Central memory CD8-positive, alpha-beta T cell (primary cell): ENCODE measurements at regions not wholly inside any gene's neighbourhood (a gene's known extent, or its start where the extent isn't known, plus 50 kb on each side); places are given as distances from the start of the nearest gene placed in this dataset.

ENCODE experiments used
- ATAC-seq: fragments of 150-1000 bp; cut with Tn5 transposase; replicated peaks from 2 replicates; pipeline ENCODE4 v1.10.0; 2022; ENCODE audit warnings: mild to moderate bottlenecking, moderate FRiP score, moderate number of reproducible peaks; ENCODE audit not compliant: poor library complexity, severe bottlenecking; ENCODE audit errors: extremely low read depth
- DNase-seq, 2 donors: peaks; one replicate each; pipeline ENCODE4 v3.0.0; 2021; ENCODE audit warnings: low spot score in 2 of 2
- H3K27ac Mint-ChIP-seq: one replicate; pipeline ENCODE4 v1.8.0; 2022; ENCODE audit warnings: low read depth, mild to moderate bottlenecking, moderate library complexity, mixed read lengths
- H3K27me3 Mint-ChIP-seq: one replicate; pipeline ENCODE4 v1.8.0; 2022; ENCODE audit warnings: mixed read lengths
- H3K36me3 Mint-ChIP-seq: one replicate; pipeline ENCODE4 v1.8.0; 2022; ENCODE audit warnings: mild to moderate bottlenecking, moderate library complexity, mixed read lengths; ENCODE audit not compliant: insufficient read depth
- H3K4me1 Mint-ChIP-seq: one replicate; pipeline ENCODE4 v1.8.0; 2022; ENCODE audit warnings: mixed read lengths
- H3K4me3 Mint-ChIP-seq: one replicate; pipeline ENCODE4 v1.8.0; 2022; ENCODE audit warnings: mild to moderate bottlenecking, moderate library complexity, mixed read lengths
- H3K9me3 Mint-ChIP-seq: one replicate; pipeline ENCODE4 v1.8.0; 2022; ENCODE audit warnings: mixed read lengths

DNA sequence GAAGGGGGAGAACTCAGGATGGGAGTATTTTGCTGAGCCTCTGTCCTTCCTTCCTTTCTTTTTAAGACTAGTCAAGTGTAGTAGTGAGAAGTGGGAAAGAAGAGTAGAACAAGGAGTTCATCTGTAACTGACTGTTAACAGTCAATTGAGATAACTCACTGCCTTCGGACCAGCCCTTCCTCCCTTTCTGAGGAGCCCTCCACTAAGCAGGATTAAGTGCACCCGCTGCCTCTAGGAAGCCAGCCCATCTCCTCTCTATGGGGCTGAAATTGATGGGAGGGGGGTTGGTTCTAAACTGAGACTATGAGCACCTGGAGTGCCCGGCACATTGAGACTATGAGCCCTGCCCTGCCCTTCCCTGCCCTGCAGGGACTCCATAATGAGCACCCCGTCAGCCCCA, 72.7 kb upstream of the TINAGL1 start:
- ATAC-seq (no peak), DNase-seq (no peak)
- Mint-ChIP-seq H3K27ac (no peak overlapping the region), H3K9me3 (no peaks in the 10 kb centered on the region), H3K27me3 (peaks cover 54% of the 10 kb centered on the region), H3K4me1 (peaks cover 12% of the 10 kb centered on the region), H3K36me3 (peaks cover 2% of the 10 kb centered on the region), H3K4me3 (no peak overlapping the region)

DNA sequence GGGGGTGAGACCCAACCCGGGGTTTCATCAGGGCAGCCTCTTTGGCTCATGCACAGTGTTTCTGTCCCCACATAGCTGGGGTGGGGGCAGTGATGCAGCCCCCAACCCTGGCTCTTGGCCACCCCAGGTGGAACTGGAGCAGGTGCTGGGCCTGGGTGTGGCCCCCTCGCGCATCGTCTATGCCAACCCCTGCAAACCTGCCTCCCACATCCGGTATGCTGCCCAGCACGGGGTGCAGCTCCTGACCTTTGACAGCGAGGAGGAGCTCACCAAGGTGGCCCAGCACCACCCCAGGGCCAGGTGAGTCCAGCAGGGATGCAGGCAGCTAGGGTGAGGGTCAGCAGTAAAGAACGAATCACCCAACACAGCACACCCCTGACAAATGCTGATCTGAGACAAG, 72.3 kb upstream of the TINAGL1 start:
- H3K27ac Mint-ChIP-seq, result no peak overlapping the region
- peaks cover 2% of the 10 kb centered on the region for H3K36me3 Mint-ChIP-seq
- no peak overlapping the region for H3K4me3 Mint-ChIP-seq
- no peak for ATAC-seq
- DNase-seq, result no peak
- H3K27me3 Mint-ChIP-seq, result peaks cover 54% of the 10 kb centered on the region
- H3K4me1 Mint-ChIP-seq, result peaks cover 12% of the 10 kb centered on the region
- H3K9me3 Mint-ChIP-seq, result no peaks in the 10 kb centered on the region

DNA sequence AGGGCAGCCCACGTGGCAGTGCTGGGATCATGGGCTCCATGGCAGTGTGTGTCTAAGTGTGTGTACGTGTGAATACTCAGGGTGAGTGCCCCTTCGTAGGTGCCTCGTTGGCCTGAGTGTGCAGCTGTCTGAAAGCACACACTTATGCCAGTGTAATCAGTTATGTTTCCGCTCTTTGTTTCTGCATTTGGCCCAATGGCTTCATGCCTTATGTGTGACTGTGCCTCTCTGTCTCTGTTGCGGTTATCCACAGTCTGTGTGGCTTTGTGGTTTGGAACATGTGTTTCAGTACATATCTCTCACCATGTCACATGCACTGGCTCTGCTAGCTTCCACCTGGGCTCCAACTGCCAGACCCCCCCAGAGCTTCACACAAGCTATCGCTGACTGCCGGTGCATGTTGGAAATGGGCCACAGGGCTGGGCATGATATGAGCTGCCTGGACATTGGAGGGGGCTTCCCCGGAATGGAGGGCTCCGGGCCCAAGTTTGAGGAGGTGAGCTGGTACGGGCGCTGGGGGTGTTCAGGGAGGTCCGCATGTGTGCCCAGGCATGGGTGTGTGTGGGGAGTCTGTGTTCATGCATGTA, 70.3 kb upstream of the TINAGL1 start:
- ATAC-seq (no peak), DNase-seq (no peak)
- H3K4me3 Mint-ChIP-seq, result no peak overlapping the region
- peaks cover 12% of the 10 kb centered on the region for H3K4me1 Mint-ChIP-seq
- peaks cover 2% of the 10 kb centered on the region for H3K36me3 Mint-ChIP-seq
- peaks cover 49% of the 10 kb centered on the region for H3K27me3 Mint-ChIP-seq
- H3K9me3 Mint-ChIP-seq, result no peaks in the 10 kb centered on the region
- peak overlapping the region; percentile 78 for H3K27ac Mint-ChIP-seq

DNA sequence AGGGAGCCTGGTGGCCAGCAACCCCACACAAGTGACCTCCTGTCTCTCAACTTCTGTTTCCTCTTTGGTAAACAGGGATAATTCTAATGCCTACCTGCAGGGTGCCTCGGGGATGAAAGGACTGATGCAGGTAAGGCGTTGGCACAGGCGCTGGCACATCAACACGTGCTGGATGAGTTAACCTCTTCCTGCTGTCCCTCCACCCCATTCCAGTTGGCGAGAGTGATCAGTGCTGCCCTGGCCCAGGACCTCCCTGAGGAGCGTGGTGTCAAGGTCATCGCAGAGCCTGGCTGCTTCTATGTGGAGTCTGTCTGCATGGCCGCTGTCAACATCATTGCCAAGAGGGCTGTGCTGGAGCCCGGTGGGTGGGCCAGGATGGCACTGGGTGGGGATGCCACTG, 69.1 kb upstream of the TINAGL1 start:
- Mint-ChIP-seq H3K4me3 (no peak overlapping the region), H3K27me3 (peaks cover 43% of the 10 kb centered on the region), H3K9me3 (no peaks in the 10 kb centered on the region), H3K36me3 (peaks cover 2% of the 10 kb centered on the region), H3K27ac (no peak overlapping the region), H3K4me1 (peaks cover 12% of the 10 kb centered on the region)
- ATAC-seq (no peak), DNase-seq (no peak)

DNA sequence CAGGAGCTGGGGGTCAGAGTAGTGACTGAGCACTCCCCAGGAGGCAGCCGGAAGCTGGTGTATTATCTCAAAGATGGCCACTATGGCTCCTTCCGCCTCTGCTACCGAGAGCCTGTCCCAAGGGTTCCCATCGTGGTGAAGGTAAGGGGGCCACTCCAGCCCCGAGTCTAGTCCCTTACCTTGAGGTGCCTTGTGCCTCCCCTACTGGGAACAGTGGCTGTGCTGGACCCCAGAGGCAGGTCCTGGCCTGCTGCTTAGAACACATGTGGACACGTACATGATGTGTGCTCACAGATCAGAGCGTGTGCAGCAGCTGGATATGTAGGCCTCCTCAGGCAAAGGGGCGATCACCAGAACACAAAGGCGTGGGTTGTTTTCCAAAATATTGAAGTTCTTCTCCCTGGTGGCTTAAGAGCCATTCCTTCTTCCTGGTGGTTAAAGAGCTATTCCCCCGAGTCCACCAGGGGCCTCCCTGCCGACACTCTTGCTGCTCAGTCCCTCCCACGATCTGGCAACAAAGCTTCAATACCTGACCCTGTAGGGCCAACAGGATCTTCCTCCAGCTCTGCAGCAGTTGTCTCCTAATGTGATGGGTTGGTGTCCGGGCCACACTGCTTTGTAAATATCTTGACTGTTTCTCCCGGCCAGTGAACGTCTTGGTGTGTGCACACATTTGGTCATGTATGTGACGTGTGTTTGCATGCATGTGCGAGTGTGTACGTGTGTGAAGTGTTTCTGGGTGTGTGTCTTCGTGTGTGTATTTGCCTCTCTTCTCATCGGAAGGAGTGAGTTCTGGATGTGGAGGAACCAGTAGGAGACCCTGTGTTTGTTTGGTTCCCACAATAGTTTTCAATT, 68.4 kb upstream of the TINAGL1 start:
- no peak overlapping the region for H3K4me3 Mint-ChIP-seq
- peaks cover 12% of the 10 kb centered on the region for H3K4me1 Mint-ChIP-seq
- ATAC-seq (no peak), DNase-seq (no peak)
- H3K27me3 Mint-ChIP-seq, result peaks cover 43% of the 10 kb centered on the region
- H3K27ac Mint-ChIP-seq, result no peak overlapping the region
- no peaks in the 10 kb centered on the region for H3K9me3 Mint-ChIP-seq
- peaks cover 2% of the 10 kb centered on the region for H3K36me3 Mint-ChIP-seq

DNA sequence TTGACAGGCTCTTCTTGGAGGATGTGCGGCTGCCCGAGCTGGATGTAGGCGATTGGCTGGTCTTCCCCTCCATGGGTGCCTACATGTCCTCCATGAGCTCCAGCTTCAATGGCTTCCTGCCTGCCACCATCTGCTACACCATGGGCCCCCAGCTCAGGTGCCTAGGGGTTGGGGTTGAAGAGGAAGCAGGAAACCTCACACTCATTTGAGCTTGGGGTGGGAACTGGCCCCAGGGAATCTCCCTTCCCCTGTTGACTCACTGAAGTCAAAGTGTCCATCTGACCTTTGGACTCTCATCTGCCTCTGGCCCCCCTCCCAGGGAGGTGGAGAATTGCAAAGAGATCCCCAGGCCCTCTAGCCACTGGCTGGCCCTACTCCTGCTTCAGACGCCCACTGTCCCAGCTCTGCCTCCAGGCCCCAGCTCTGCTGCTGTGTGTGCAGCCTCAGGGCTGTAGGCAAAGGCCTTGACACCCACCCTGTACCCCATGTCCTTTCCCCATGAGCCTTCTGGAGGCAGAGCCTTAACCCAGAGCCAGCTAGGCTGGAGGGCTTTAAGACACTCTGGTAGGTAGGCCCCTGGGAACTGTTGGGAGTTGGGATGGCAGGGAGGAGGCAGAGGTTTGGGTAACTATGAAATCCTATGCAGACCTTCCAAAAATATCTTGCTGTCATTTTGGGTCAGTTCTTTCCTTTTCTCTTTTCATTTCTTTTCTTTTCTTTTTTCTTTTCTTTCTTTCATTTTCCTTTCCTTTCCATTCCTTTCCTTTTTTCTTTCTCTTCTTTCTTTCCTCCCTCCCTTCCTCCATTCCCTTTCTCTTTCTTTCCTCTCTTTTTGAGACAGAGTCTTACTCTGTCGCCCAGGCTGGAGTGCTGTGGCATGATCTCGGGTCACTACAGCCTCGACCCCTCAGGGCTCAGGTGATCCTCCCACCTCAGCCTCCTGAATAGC, 66.9 kb upstream of the TINAGL1 start:
- ATAC-seq (no peak), DNase-seq (no peak)
- Mint-ChIP-seq H3K9me3 (no peaks in the 10 kb centered on the region), H3K27me3 (peaks cover 40% of the 10 kb centered on the region), H3K36me3 (peaks cover 2% of the 10 kb centered on the region), H3K4me1 (peaks cover 12% of the 10 kb centered on the region), H3K27ac (no peak overlapping the region), H3K4me3 (no peak overlapping the region)

DNA sequence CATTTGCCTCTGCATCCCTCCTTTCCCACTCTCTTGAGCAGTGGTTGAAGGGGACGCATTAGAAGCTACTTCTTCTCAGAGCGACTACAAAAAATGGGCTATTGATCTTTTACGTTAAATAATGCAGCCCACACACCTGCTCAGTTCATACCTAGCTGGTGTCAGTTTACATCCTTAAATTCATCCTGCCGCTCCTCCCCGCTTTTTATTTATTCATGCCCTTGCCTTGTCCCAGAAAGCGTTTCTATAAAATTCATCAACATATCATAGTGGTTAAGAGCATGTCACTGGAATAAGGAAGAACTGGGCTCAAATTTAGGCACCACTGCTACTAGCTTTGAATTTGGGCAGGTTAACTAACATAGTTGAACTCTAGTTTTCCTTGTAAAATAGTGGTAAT, 66.0 kb upstream of the TINAGL1 start:
- peaks cover 2% of the 10 kb centered on the region for H3K36me3 Mint-ChIP-seq
- no peaks in the 10 kb centered on the region for H3K9me3 Mint-ChIP-seq
- ATAC-seq (no peak), DNase-seq (no peak)
- no peak overlapping the region for H3K4me3 Mint-ChIP-seq
- H3K27me3 Mint-ChIP-seq, result peaks cover 36% of the 10 kb centered on the region
- H3K4me1 Mint-ChIP-seq, result peaks cover 12% of the 10 kb centered on the region
- no peak overlapping the region for H3K27ac Mint-ChIP-seq

DNA sequence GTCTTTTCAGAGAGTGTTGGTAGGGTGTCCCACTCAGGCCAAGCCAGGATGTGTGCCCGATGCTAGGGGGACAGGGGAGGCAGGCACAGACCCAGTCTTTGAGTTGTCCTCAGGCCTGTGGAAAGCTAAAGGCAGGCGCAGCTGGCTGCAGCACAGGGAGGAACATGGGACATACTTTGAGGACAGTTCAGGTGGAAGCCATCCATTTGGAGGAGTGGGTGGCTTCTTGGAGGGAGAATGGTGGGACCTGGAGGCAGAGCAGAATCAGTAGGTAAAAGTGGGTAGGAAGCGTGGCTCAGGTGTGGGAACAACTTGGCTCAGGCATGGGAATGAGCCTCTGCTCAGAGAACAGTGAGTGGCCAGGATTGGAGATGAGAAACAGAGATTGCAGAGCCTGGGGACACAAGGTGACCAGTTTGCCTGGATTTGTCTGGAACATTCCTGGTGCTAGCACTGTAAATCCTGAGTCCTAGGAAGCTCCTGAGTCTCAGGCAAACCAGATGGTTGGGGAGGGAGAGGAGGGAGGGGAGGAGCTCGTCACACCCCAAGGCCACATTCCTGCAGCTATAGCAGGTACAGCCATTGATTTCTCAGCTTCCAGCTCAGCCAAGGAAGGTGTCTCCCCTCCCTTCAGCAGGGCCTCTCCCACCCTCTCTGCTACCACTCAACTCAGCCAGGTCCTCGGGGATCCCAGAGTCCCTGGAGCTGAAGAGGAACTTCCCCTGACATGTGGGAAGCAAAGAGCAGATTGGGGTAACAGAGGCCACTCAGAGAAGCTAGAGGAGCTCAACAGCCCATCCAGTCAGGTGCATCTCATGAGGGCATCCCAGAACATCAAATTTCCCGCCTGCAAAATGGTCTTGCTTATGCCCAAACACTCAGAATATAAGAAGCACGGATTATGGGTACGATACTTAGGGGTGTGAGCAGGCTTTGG, 65.2 kb upstream of the TINAGL1 start:
- peaks cover 31% of the 10 kb centered on the region for H3K27me3 Mint-ChIP-seq
- peaks cover 4% of the 10 kb centered on the region for H3K4me1 Mint-ChIP-seq
- H3K9me3 Mint-ChIP-seq, result no peaks in the 10 kb centered on the region
- H3K36me3 Mint-ChIP-seq, result no peaks in the 10 kb centered on the region
- DNase-seq (no peak), ATAC-seq (no peak)
- H3K27ac Mint-ChIP-seq, result no peak overlapping the region
- no peak overlapping the region for H3K4me3 Mint-ChIP-seq

DNA sequence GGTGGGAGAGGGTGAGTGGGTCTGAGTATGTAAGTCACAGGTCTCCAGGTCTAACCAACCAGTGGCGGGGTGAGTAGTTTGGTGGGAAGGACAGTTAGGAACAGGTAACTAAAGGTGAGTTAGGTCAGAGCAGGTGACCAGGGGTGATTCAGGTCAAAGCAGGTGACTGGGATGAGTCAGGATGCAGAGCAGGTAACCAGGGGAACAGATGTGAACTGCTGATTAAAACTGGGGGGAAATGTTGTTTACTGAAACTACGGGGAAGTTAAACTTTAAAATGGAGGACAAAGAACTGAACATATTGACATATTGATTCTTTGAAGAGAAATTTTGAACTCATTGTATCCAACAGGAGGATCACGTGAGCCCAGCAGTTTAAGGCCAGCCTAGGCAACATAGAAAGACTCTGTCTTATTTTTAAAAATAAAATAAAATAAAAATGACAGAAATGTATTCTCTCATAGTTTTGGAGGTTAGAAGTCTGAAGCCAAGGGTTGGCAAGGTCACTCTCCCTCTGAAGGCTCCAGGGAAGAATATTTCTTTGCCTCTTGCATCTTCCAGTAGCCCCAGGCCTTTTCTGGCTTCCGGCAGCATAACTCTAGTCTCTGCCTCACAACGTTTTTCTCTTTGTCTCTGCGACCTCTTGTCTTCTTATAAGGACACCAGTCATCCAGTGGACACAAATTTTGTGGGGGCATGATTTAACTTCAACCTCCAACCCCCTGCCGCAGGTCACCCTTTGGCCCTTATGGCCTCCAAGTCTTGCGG, 64.3 kb upstream of the TINAGL1 start:
- Mint-ChIP-seq H3K27ac (no peak overlapping the region), H3K36me3 (no peaks in the 10 kb centered on the region), H3K4me1 (no peaks in the 10 kb centered on the region), H3K4me3 (no peak overlapping the region), H3K27me3 (peaks cover 31% of the 10 kb centered on the region), H3K9me3 (no peaks in the 10 kb centered on the region)
- DNase-seq (no peak), ATAC-seq (no peak)

DNA sequence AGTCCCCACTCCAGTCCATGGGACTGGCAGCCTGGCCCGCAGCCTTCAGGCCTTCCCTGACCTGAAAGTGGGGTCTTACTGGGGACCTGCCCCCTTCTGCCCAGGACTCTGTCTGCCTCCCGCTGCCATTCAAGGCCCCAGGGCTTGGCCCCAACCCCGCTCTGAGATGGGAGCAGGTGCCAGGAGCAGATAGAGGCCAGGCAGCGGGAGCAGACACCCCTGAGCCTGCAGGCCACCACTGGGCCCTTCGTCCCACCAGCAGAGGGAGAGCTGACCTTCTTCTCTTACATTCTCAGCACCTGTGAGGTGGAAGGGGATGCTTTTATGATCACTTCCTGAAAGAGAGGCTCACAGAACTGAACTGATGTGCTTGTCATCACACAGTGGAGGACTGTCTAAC, 62.2 kb upstream of the TINAGL1 start:
- H3K4me3 Mint-ChIP-seq, result no peak overlapping the region
- no peaks in the 10 kb centered on the region for H3K9me3 Mint-ChIP-seq
- H3K27ac Mint-ChIP-seq, result no peak overlapping the region
- no peaks in the 10 kb centered on the region for H3K4me1 Mint-ChIP-seq
- no peaks in the 10 kb centered on the region for H3K36me3 Mint-ChIP-seq
- ATAC-seq (no peak), DNase-seq (no peak)
- H3K27me3 Mint-ChIP-seq, result peaks cover 31% of the 10 kb centered on the region

DNA sequence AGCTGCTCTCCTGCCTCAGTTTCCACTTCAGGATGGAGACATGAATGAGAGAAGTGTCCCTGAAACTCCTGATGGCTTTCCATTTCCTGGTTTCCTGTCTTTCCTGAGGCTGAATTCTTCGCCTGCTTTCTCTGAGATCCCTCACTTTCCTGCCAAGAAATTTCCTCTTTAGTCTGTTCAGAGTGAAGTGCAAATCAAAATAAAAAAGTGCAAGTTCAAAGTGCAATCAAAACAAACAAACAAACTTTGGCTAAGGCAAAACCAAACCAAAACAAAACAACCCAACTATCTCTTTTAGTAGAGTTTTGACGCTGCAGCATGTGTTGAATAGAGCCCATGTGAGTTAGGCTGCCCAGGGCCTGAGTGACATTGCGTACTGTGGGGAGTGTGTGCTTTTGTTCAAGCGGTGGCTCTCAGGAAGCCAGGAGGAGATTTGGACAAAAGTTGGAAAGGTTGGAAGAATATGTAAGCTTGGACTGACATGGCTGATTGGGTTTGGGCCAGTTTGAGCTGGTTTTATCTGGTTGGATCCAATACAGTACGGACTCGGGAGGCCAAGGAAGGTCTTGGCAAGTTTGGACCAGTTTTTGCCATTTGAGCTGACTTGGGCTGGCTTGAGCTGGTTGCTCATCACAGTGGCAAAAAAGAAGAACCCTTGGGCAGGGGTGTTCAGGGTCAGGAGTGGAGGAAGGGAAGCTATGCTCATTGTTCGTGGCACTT, 61.1 kb upstream of the TINAGL1 start:
- no peak for DNase-seq
- no peak for ATAC-seq
- Mint-ChIP-seq H3K27ac (no peak overlapping the region), H3K27me3 (peaks cover 30% of the 10 kb centered on the region), H3K9me3 (peaks cover 1% of the 10 kb centered on the region), H3K4me3 (no peak overlapping the region), H3K4me1 (no peaks in the 10 kb centered on the region), H3K36me3 (no peaks in the 10 kb centered on the region)
